GM08714 (cell line): ENCODE measurements at regions not wholly inside any gene's neighbourhood (a gene's known extent, or its start where the extent isn't known, plus 50 kb on each side); places are given as distances from the start of the nearest gene placed in this dataset.

Experiments
- H3K4me3 ChIP-seq: fragments of 200-500 bp; sonication (Bioruptor generic); 2 replicates; pipeline ENCODE4 v1.5.1; 2014; ENCODE audit warnings: mild to moderate bottlenecking, low read length, inconsistent platforms
- ZNF274 ChIP-seq: IDR thresholded peaks from 2 replicates; pipeline ENCODE4 v1.6.1; 2012; ENCODE audit warnings: mild to moderate bottlenecking, low read depth, low read length

DNA sequence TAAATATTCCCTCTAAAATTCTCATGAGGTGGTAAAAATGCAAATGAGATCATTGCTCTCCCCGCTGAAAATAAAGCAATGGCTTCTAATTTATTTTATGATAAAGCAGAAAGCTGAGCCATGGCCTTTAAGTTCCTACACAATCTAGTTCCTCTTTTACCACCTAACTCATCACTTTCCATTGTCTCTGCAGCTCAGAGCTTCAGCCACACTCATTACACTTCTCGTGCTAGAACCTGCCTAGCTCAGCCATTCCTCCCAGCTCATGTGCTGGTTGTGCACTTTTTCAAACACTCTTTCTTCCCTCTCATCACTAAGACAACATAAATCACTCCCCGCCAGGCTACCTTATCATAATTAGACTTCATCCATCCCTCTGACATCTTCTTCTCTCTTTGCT lies 1112.1 kb upstream of the PRKX start:
- TF ChIP-seq ZNF274: no peak
- no peak overlapping the region for H3K4me3 ChIP-seq

DNA sequence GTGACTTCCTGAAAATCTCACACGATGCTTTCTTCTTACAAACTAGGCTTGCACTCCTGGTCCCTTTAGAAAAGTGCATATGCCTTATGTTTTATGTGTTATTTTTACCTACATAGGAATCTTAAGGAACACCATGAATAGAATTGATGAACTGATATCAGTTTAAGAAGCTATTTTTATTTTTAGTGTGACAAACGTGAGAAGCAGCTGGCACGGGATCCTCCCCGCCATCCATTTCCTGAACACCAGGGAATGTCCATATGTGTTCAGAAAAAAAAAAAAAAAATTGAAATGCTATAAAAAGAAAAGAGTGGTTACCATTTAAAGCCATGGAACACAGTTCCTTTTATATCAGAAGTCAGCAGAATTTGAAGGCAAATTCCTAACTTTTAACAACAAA lies 1096.1 kb upstream of the PRKX start:
- no peak for TF ChIP-seq ZNF274
- no peak overlapping the region for H3K4me3 ChIP-seq

DNA sequence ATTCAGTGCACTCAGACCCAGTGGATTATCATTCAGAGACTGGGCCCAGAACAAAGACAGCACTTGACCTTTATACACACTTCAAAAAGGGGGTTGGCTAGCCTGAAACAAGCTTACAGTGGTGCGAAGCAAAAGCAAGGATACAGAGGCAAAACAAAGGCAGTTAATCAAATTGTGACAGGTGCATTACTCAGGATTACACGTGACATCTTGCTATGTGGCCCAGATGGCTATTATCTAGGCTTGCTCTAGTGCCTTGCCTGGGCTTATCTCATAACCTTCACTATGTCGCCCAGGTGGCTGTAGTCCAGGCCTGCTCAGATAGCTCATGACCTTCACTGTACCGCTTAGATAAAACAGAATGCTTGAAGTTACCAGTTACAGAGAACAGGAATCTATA lies 1092.1 kb upstream of the PRKX start:
- H3K4me3 ChIP-seq: no peak overlapping the region
- no peak for TF ChIP-seq ZNF274

- no peak for TF ChIP-seq ZNF274
- no peak overlapping the region for H3K4me3 ChIP-seq
Observed at GRCh38 chrX:4800756-4801155, 1087.3 kb upstream of the PRKX start.

GRCh38 chrX:4787971-4788370 lies 1074.5 kb upstream of the PRKX start:
- H3K4me3 ChIP-seq: no peak overlapping the region
- no peak for TF ChIP-seq ZNF274

DNA sequence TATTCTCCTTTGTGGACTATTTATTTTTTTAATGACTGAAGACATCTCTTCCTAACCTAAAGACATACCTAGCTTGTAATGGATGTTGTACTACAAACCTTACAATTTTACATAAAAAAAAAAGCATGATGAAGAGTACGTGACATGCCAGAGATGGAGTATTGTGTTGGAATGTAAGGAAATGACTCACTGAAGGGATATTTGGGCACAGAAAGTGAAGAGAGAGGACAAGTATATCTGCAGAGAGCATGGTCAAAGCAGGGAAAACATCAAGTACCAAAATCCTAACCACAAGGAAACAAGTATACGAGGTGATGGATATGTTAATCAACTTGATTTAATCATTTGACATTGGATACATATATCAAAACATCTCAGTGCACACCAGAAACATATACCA lies 1051.4 kb upstream of the PRKX start:
- TF ChIP-seq ZNF274: no peak

DNA sequence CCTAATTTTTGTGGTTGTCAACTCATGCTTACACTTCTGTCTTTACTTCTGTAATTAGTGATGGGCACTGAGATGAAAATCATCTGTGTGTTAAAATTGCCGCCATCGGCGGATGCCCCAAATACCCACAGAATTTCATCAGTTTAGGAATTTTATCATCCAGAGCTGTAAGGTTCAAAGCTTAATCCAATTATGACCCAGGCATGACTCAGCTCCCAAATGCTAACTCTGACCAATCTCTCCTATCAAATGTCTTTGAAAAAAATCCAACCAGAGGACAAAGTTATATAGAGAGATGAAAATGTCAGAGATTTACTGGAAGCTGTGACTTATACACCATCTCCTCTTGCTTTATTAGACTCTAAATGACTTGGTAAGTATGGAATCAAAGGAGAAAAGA lies 1048.7 kb upstream of the PRKX start:
- TF ChIP-seq ZNF274: no peak
- H3K4me3 ChIP-seq: no peak overlapping the region

More for the DNA sequence above, 1051.4 kb upstream of the PRKX start:
- H3K4me3 ChIP-seq: no peak overlapping the region

- H3K4me3 ChIP-seq: no peak overlapping the region
- no peak for TF ChIP-seq ZNF274
Observed at GRCh38 chrX:4754878-4755604, 1041.6 kb upstream of the PRKX start.

DNA sequence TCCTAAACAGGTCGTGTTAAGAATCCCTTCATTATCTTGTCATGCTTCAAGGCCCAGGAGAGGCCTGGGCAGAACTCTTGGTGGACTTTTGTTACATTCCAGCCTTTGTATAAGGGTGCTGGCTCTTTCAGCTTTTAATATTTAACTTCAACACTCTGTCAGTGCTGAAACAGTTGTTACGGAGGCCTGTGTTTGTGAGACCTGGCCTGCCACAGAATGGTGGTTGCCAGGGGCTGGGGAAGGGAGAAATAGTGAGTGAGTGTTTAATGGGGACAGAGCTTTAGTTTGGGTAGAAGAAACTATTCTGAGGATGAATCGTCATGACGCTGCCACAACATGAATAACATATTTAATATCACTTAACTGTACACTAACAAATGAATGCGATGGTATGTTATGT lies 1027.6 kb upstream of the PRKX start:
- H3K4me3 ChIP-seq: no peak overlapping the region
- no peak for TF ChIP-seq ZNF274

GRCh38 chrX:4735299-4735698 lies 1021.9 kb upstream of the PRKX start:
- no peak overlapping the region for H3K4me3 ChIP-seq
- no peak for TF ChIP-seq ZNF274

GRCh38 chrX:4710618-4711433 lies 997.4 kb upstream of the PRKX start:
- H3K4me3 ChIP-seq: no peak overlapping the region
- TF ChIP-seq ZNF274: no peak

- H3K4me3 ChIP-seq: no peak overlapping the region
- no peak for TF ChIP-seq ZNF274
Observed at GRCh38 chrX:4708970-4709760, 995.7 kb upstream of the PRKX start.

GRCh38 chrX:4706961-4707360 lies 993.5 kb upstream of the PRKX start:
- no peak for TF ChIP-seq ZNF274
- no peak overlapping the region for H3K4me3 ChIP-seq

DNA sequence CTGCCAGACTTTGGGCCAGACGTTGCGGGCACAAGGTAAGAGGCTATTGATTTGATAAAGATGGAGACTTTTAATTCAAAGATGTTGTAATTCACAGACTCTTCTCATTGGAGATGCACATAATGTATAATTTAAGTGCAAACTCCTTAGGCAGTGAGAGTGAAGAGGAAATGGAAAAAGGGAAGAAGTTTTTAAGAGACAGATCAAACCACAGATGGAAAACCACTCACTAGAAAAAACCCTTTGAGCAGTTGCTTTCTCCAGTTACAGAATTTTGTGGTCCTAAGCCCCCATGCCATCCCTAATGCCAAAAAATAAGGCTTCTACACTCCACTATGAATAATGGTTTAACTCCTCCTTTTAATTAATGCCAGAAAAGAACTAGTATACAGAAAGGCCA lies 977.1 kb upstream of the PRKX start:
- no peak for TF ChIP-seq ZNF274
- no peak overlapping the region for H3K4me3 ChIP-seq

DNA sequence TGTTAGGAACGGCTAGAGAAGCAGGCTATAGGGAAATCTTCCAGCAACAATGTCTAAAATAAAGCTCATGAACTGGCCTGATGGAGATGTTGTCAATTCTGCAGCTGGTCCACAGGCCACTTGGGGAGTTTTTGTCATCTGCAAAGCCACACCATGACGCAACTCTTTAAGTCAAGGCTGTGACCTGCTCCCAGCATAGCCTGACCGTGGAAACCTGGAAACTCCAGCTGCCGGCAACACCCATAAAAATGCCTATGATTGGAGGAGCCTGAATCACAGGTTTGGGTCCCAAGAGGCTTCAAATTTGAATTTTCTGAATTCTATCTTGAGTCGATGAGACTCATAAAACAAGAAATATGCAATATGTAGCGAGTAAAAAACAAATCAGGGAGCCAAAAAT lies 969.2 kb upstream of the PRKX start:
- H3K4me3 ChIP-seq: no peak overlapping the region
- TF ChIP-seq ZNF274: no peak
